ENCODE measurements at regions not wholly inside any gene's neighbourhood (a gene's known extent, or its start where the extent isn't known, plus 50 kb on each side); places are given as distances from the start of the nearest gene placed in this dataset.
"Not testable (repeated sequence)": the region's sequence is repeated elsewhere in the genome, so short reads cannot be mapped to it uniquely, and the experiment has no call there.

DNA sequence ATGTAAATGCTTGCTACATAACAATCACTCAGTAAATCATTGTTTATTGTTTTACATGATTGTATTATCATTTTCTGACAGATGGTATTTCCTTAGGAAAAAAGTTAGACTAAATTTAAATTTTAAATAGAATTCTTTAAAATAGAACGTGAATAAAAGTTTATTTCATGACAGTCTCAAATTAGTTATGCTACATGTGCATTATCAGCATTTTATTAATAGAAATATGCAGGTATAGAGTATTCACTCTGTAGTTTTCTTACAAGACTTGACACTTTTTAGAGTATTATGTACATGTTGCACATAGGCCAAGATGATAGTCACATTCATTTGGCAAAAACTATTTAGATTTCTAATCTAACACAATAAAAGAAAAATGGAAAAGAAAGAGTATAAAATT lies 213.3 kb upstream of the SPRY1 start:
- H3K4me1 Mint-ChIP-seq (ENCODE audit: low read depth): no peaks in the 10 kb centered on the region
- intact Hi-C loops (cut with micrococcal nuclease): no loop called here
- CTCF ChIA-PET: interaction anchor here (0.8 kb wide), 1 partner anchor 82 kb away, joined by 3 read pairs; no protein-coding TSS in a partner anchor

DNA sequence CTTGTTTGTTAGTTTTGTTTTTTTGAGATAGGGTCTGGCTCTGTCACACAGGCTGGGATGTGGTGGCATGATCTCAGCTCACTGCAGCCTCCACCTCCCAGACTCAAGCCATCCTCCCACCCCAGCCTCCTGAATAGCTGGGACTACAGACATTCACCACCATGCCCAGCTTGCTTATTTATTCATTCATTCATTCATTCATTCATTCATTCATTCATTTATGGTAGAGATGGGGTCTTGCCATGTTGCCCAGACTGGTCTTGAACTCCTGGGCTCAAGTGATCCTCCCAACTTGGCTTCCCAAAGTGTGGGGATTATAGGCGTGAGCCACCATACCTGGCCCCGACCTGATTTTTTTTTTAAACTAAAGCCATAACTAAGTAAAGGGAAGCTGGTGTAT lies 212.8 kb upstream of the SPRY1 start:
- H3K27ac Mint-ChIP-seq; H3K27me3 Mint-ChIP-seq; H3K4me3 Mint-ChIP-seq; DNase-seq; CTCF ChIA-PET; intact Hi-C loops (cut with micrococcal nuclease); H3K4me1 Mint-ChIP-seq (ENCODE audit: low read depth); POLR2A ChIA-PET; H3K9me3 Mint-ChIP-seq; H3K36me3 Mint-ChIP-seq: not testable (repeated sequence)

More for the DNA sequence above, 213.3 kb upstream of the SPRY1 start:
- DNase-seq: no peak
- no peaks in the 10 kb centered on the region for H3K9me3 Mint-ChIP-seq
- H3K27ac Mint-ChIP-seq: no peak overlapping the region
- no peaks in the 10 kb centered on the region for H3K36me3 Mint-ChIP-seq
- POLR2A ChIA-PET: no interaction called here
- no peak overlapping the region for H3K4me3 Mint-ChIP-seq
- H3K27me3 Mint-ChIP-seq: no peaks in the 10 kb centered on the region

DNA sequence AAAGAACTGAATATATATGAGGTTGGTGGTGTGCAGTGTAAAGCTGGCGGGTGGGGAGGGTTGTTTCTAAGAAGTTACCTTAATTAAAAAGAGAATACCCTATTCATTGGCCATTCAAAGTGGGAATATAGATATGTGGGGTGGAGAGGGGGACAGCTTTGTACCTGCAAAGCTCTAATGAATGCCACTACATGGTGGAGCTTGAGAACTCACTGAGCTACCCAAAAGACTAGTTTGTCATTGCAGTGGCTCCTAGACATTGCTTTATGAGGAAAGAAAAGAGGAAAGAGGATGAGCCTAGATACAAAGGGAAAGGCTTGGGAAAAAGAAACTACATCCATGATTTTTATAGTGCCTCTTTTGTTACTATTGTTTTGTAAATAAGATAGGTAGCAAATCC lies 209.9 kb upstream of the SPRY1 start:
- intact Hi-C loops (cut with micrococcal nuclease): no loop called here
- ChIA-PET CTCF (no interaction called here), POLR2A (no interaction called here)
- H3K9me3 Mint-ChIP-seq: no peaks in the 10 kb centered on the region
- H3K27me3 Mint-ChIP-seq: no peaks in the 10 kb centered on the region
- H3K27ac Mint-ChIP-seq: no peak overlapping the region
- H3K4me3 Mint-ChIP-seq: no peak overlapping the region
- H3K4me1 Mint-ChIP-seq (ENCODE audit: low read depth): no peaks in the 10 kb centered on the region
- H3K36me3 Mint-ChIP-seq: no peaks in the 10 kb centered on the region
- no peak for DNase-seq

DNA sequence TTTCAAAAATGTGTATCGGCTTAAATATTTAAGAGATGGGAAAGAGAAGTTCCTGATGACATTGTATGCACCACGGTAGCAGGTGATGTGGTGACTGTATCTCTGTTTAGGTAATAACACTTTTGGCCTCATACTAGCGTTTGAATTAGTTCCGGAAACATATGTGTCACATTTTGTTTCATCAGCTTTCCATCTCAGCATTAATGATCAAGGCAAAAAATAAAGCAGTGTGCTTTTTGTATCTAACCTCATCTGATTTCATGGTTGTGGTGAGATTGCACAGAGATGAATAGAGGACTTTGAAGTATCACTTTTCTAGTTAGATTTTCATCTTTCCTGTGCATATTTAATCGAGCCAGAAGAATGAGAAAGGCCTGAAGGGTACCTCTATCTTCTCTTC lies 206.4 kb upstream of the SPRY1 start:
- CTCF ChIA-PET: no interaction called here
- intact Hi-C loops (cut with micrococcal nuclease): no loop called here
- Mint-ChIP-seq H3K36me3 (peaks cover 1% of the 10 kb centered on the region), H3K4me1 (ENCODE audit: low read depth) (no peaks in the 10 kb centered on the region), H3K4me3 (no peak overlapping the region), H3K27me3 (no peaks in the 10 kb centered on the region), H3K27ac (no peak overlapping the region), H3K9me3 (no peaks in the 10 kb centered on the region)
- POLR2A ChIA-PET: no interaction called here
- DNase-seq: no peak

DNA sequence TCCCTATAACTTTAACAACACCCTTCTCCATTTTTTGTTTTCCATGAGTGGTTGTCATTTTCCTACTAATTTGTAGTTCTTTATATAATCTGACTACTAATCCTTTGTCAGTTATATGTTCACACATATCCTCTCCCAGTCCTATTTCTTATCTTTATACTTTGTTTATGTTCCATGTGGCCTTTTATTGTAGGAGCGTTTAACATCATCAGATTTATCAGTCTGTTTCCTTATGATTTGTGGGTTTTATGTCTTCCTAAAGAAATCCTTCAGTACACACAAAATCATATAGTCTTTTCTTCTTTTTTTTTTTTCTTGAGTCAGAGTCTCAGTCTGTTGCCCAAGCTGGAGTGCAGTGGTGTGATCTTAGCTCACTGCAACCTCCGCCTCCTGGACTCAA lies 204.9 kb upstream of the SPRY1 start:
- CTCF ChIA-PET: no interaction called here
- intact Hi-C loops (cut with micrococcal nuclease): no loop called here

DNA sequence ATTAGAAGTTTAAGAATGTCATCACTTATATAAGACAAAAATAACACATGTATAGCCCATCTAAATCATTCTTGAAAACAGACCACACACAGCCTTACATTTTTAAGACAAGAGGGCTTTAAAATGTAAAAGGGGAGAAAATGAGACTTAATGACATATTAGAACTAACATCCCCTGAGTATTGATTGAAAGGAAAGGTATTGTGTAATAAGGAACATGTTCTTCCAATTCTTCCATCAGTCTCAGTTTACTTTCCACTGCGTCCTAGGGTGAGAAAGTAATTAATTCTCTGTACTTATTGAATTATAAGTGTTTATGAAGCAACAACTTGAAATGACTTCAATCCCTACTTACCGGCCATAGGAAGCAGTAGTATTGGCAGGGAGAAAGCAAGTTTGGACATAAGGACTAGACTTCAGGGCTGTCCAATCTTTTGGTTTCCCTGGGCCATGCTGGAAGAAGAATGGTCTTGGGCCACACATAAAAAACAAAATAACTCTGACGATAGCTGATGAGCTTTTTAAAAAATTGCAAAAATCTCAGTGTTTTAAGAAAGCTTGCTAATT lies 202.7 kb upstream of the SPRY1 start:
- Mint-ChIP-seq H3K36me3 (peaks cover 3% of the 10 kb centered on the region), H3K27me3 (no peaks in the 10 kb centered on the region), H3K4me3 (no peak overlapping the region), H3K4me1 (ENCODE audit: low read depth) (no peaks in the 10 kb centered on the region), H3K27ac (no peak overlapping the region), H3K9me3 (no peaks in the 10 kb centered on the region)
- ChIA-PET POLR2A (no interaction called here), CTCF (no interaction called here)
- DNase-seq: no peak
- intact Hi-C loops (cut with micrococcal nuclease): no loop called here

More for the DNA sequence above, 204.9 kb upstream of the SPRY1 start:
- H3K27ac Mint-ChIP-seq: no peak overlapping the region
- no peak for DNase-seq
- POLR2A ChIA-PET: no interaction called here
- no peak overlapping the region for H3K4me3 Mint-ChIP-seq
- no peaks in the 10 kb centered on the region for H3K9me3 Mint-ChIP-seq
- no peaks in the 10 kb centered on the region for H3K27me3 Mint-ChIP-seq
- no peaks in the 10 kb centered on the region for H3K4me1 Mint-ChIP-seq (ENCODE audit: low read depth)
- peaks cover 3% of the 10 kb centered on the region for H3K36me3 Mint-ChIP-seq

DNA sequence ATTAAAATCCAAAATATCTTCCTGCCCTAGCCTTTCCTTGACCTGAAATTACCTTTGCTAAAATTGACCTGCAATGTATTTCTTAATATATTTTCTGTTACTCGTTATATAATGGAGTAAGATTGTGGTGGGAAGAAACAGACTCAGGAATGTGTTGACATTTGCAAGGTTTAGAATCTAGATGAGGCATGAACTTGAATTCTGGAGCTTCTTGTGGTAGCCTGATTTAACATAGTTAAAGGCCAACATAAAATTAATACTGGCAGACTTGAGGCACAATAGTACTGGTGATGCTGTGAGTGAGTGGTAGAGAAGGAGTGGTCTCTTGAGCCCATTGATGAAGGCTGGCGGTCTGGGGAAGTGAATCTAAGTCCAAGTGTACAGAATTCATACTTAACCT lies 197.9 kb upstream of the SPRY1 start:
- no peaks in the 10 kb centered on the region for H3K9me3 Mint-ChIP-seq
- H3K27me3 Mint-ChIP-seq: no peaks in the 10 kb centered on the region
- no peaks in the 10 kb centered on the region for H3K4me1 Mint-ChIP-seq (ENCODE audit: low read depth)
- intact Hi-C loops (cut with micrococcal nuclease): no loop called here
- ChIA-PET CTCF (no interaction called here), POLR2A (no interaction called here)
- peaks cover 7% of the 10 kb centered on the region for H3K36me3 Mint-ChIP-seq
- H3K4me3 Mint-ChIP-seq: no peak overlapping the region
- no peak for DNase-seq
- no peak overlapping the region for H3K27ac Mint-ChIP-seq

DNA sequence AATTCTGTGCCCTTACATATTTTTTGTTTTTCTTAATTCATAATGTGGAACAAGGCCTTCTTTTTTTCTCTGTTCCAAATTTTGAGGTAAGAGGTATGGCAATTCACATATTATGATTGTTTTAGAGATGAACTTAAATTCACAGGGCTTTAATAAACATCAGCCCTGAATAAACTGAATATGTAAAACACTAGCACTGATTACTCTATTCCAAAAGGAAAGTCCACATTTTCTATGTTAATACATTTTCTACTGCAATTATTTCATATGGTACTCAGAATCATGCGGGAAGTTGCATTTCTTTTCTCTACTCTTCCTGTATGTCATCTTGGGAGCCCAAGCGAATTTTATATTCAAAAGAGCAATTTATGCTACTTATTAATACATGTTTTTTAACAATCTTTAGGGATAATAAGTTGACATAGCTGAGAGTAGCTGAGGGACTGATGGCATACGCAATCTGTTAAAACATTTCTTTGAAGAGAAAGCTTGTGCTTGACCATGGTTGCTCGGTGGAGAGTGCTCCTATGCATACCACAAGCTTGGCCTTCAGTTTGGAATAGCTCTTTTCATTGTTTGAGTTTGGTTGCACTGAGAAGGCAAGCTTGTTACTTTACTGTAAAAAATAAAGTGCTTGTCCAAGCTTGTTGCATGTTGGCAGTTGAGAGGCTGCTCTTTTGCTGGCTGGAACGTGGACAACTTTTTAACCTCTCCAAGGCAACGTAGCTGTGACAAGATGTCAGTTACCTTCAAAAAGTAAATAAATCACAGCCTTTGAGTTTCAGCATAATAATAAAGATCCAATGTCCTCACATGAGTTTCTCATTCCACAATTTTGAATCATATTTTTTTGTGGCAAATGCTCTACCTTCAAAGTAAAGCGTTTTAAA lies 196.3 kb upstream of the SPRY1 start:
- no peak for DNase-seq
- Mint-ChIP-seq H3K4me3 (no peak overlapping the region), H3K36me3 (peaks cover 6% of the 10 kb centered on the region), H3K27ac (no peak overlapping the region), H3K4me1 (ENCODE audit: low read depth) (no peaks in the 10 kb centered on the region), H3K9me3 (no peaks in the 10 kb centered on the region), H3K27me3 (no peaks in the 10 kb centered on the region)
- intact Hi-C loops (cut with micrococcal nuclease): no loop called here
- ChIA-PET POLR2A (no interaction called here), CTCF (no interaction called here)

DNA sequence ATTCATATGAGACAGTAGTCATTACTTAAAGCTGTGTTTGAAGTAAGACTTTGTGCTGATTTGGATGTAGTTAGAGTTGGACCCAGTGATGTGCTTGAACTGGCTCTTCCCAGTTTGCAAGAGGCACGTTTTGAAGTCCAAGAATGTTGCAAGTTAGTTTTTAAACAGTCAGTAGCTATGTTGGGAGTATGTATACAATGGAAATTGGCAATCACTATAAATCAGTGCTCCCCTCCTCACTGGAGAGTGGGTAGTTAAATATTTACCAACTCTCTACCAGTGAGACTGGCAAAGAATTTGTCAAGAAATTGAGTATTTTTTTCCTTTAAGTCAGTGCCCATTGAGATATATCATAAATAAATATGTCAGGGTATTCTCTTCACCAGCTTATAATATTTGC lies 191.9 kb upstream of the SPRY1 start:
- Mint-ChIP-seq H3K27ac (no peak overlapping the region), H3K4me3 (no peak overlapping the region), H3K9me3 (no peaks in the 10 kb centered on the region), H3K27me3 (no peaks in the 10 kb centered on the region), H3K4me1 (ENCODE audit: low read depth) (no peaks in the 10 kb centered on the region), H3K36me3 (peaks cover 4% of the 10 kb centered on the region)
- ChIA-PET CTCF (no interaction called here), POLR2A (no interaction called here)
- intact Hi-C loops (cut with micrococcal nuclease): no loop called here
- DNase-seq: no peak

DNA sequence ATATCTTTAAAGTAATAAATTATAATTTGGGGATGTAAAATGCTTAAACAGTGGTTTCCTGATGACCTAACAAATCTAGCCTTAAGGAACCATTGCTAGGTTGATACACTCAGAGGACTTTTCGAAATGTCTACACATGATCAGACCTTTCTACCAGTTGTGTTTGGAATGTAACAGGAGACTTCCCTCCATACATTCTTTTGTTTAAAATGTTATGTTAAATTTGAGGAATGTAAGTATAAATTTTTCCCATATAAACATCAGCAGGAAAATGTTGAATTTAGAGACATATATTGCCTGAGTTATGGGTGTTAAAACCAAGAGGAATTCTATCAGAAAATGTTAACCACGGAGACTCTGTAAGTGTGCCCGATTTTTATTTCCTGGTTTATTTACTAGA lies 190.6 kb upstream of the SPRY1 start:
- CTCF ChIA-PET: interaction anchor here (0.6 kb wide), 1 partner anchor 478 kb away, joined by 3 read pairs; no protein-coding TSS in a partner anchor
- no peaks in the 10 kb centered on the region for H3K4me1 Mint-ChIP-seq (ENCODE audit: low read depth)
- peaks cover 4% of the 10 kb centered on the region for H3K36me3 Mint-ChIP-seq
- intact Hi-C loops (cut with micrococcal nuclease): no loop called here
- POLR2A ChIA-PET: no interaction called here
- H3K4me3 Mint-ChIP-seq: no peak overlapping the region
- DNase-seq: no peak
- H3K9me3 Mint-ChIP-seq: no peaks in the 10 kb centered on the region
- H3K27me3 Mint-ChIP-seq: no peaks in the 10 kb centered on the region
- H3K27ac Mint-ChIP-seq: no peak overlapping the region

DNA sequence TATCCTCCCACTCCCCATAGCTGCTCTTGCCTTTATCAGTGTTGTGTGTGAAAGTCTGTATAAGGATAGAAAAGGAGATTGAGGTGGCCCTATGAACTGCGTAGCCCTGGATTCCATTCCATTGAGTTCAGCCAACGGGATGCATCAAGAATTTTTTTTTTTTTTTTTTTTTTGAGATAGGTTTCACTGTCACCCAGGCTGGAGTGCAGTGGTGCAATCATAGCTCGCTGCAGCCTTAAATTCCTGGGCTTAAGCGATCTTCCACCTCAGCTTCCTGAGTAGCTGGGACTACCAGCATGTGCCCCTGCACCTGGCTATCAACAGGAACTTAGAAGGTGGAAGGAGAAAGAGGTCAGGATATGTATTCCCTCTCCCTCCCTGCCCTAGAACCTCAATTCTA lies 187.2 kb upstream of the SPRY1 start:
- Mint-ChIP-seq H3K4me1 (ENCODE audit: low read depth) (no peaks in the 10 kb centered on the region), H3K36me3 (no peaks in the 10 kb centered on the region), H3K27ac (no peak overlapping the region), H3K4me3 (no peak overlapping the region), H3K9me3 (no peaks in the 10 kb centered on the region), H3K27me3 (no peaks in the 10 kb centered on the region)
- POLR2A ChIA-PET: no interaction called here
- intact Hi-C loops (cut with micrococcal nuclease): no loop called here
- CTCF ChIA-PET: no interaction called here
- DNase-seq: no peak

DNA sequence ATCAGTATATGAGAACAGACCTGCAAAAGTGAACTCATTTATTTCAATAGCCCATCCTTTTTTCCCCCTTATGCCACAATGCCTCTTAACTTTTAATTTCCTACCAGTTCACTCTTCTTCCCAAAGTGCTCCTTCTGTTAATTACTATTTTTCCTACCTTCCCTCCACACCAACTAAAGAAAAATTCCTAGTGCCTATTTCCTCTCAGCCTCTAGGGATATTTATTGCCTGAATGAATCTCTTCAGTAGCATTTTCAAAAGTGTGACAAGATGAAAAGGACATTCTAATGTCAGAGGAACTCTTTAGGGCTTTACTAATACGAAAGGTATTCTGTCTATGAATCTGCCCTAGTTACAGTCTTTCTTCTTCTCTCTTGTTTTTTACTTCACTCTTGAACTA lies 181.1 kb upstream of the SPRY1 start:
- no peaks in the 10 kb centered on the region for H3K4me1 Mint-ChIP-seq (ENCODE audit: low read depth)
- POLR2A ChIA-PET: no interaction called here
- H3K27me3 Mint-ChIP-seq: no peaks in the 10 kb centered on the region
- H3K4me3 Mint-ChIP-seq: no peak overlapping the region
- intact Hi-C loops (cut with micrococcal nuclease): no loop called here
- CTCF ChIA-PET: no interaction called here
- peaks cover 1% of the 10 kb centered on the region for H3K36me3 Mint-ChIP-seq
- no peak overlapping the region for H3K27ac Mint-ChIP-seq
- DNase-seq: no peak
- H3K9me3 Mint-ChIP-seq: no peaks in the 10 kb centered on the region

DNA sequence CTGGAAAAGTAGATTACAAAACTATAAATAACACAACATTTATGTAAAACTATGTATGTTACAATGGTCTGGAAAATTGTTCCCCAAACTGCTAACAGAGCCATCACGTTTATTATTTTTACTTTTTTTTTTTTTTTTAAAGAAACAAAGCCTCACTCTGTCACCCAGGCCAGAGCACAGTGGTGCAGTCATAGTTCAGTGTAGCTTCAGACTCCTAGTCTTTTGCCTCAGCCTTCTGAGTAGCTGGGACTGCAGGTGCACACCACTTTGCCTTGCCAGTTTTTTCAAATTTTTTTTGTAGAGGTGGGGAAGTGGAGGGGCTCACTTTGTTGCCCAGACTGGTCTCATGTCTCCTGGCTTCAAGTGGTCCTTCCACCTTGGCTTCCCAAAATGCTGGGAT lies 180.1 kb upstream of the SPRY1 start:
- ChIA-PET POLR2A (no interaction called here), CTCF (no interaction called here)
- Mint-ChIP-seq H3K4me3 (no peak overlapping the region), H3K4me1 (ENCODE audit: low read depth) (no peaks in the 10 kb centered on the region), H3K9me3 (no peaks in the 10 kb centered on the region), H3K27ac (no peak overlapping the region), H3K27me3 (no peaks in the 10 kb centered on the region), H3K36me3 (peaks cover 6% of the 10 kb centered on the region)
- intact Hi-C loops (cut with micrococcal nuclease): no loop called here
- DNase-seq: no peak
